Trophoblast cell (in vitro differentiated cells and primary cell): ENCODE measurements at regions not wholly inside any gene's neighbourhood (a gene's known extent, or its start where the extent isn't known, plus 50 kb on each side); places are given as distances from the start of the nearest gene placed in this dataset.
A peak's percentile ranks its signal among the peaks of the same experiment; 100 is the strongest.
"Not testable (repeated sequence)": the region's sequence is repeated elsewhere in the genome, so short reads cannot be mapped to it uniquely, and the experiment has no call there.

ENCODE experiments used
- DNase-seq, 2 donors: peaks; one replicate each; pipeline ENCODE4 v3.0.0-alpha.2; 2016
- H2AFZ ChIP-seq: 2 replicates; pipeline ENCODE4 v1.6.1; 2013; ENCODE audit warnings: low read length, moderate library complexity, mild to moderate bottlenecking; ENCODE audit not compliant: insufficient read depth, poor library complexity
- H2AK5ac ChIP-seq: 2 replicates; pipeline ENCODE4 v1.6.1; 2013; ENCODE audit warnings: mild to moderate bottlenecking, low read length
- H2BK120ac ChIP-seq: 2 replicates; pipeline ENCODE4 v1.6.1; 2013; ENCODE audit warnings: low read length, mild to moderate bottlenecking, moderate library complexity; ENCODE audit not compliant: insufficient read depth, poor library complexity
- H2BK12ac ChIP-seq: 2 replicates; pipeline ENCODE4 v1.6.1; 2013; ENCODE audit warnings: mild to moderate bottlenecking, low read length, moderate library complexity
- H2BK5ac ChIP-seq: 2 replicates; pipeline ENCODE4 v1.6.1; 2013; ENCODE audit warnings: low read length, low read depth, moderate library complexity, mild to moderate bottlenecking; ENCODE audit not compliant: poor library complexity
- H3K14ac ChIP-seq: 2 replicates; pipeline ENCODE4 v1.6.1; 2013; ENCODE audit warnings: mild to moderate bottlenecking, low read length
- H3K18ac ChIP-seq: 2 replicates; pipeline ENCODE4 v1.6.1; 2013; ENCODE audit warnings: mild to moderate bottlenecking, low read length
- H3K23ac ChIP-seq: 2 replicates; pipeline ENCODE4 v1.6.1; 2013; ENCODE audit warnings: low read length
- H3K27ac ChIP-seq: 2 replicates; pipeline ENCODE4 v1.5.1; 2013; ENCODE audit warnings: low read depth, mild to moderate bottlenecking, inconsistent platforms, low read length, moderate library complexity
- H3K27me3 ChIP-seq: 2 replicates; pipeline ENCODE4 v1.6.1; 2013; ENCODE audit warnings: inconsistent platforms, mild to moderate bottlenecking, low read length, moderate library complexity; ENCODE audit not compliant: insufficient read depth
- H3K36me3 ChIP-seq, 2 experiments: 1 replicate in 1 of 2; 2 replicates in 1 of 2; pipeline ENCODE4 v1.6.1; 2013; ENCODE audit warnings: low read length in 2 of 2, mild to moderate bottlenecking in 2 of 2, moderate library complexity in 1 of 2; ENCODE audit not compliant: insufficient read depth in 2 of 2, control insufficient read depth in 1 of 2
- H3K4ac ChIP-seq: 2 replicates; pipeline ENCODE4 v1.6.1; 2013; ENCODE audit warnings: low read depth, mild to moderate bottlenecking, low read length, moderate library complexity
- H3K4me1 ChIP-seq, 2 experiments: 1 replicate in 1 of 2; 2 replicates in 1 of 2; pipeline ENCODE4 v1.6.1; 2013; ENCODE audit warnings: low read length in 2 of 2, mild to moderate bottlenecking in 2 of 2, moderate library complexity in 1 of 2; ENCODE audit not compliant: insufficient read depth in 2 of 2, control insufficient read depth in 1 of 2
- H3K4me2 ChIP-seq: 2 replicates; pipeline ENCODE4 v1.6.1; 2013; ENCODE audit warnings: inconsistent platforms, mild to moderate bottlenecking, low read length, moderate library complexity
- H3K4me3 ChIP-seq: 2 replicates; pipeline ENCODE4 v1.5.1; 2013; ENCODE audit warnings: mild to moderate bottlenecking, low read depth, low read length, inconsistent platforms
- H3K79me1 ChIP-seq: one replicate; pipeline ENCODE4 v1.6.1; 2013; ENCODE audit warnings: low read length
- H3K79me2 ChIP-seq: 2 replicates; pipeline ENCODE4 v1.6.1; 2013; ENCODE audit warnings: low read length, mild to moderate bottlenecking; ENCODE audit not compliant: control insufficient read depth, insufficient read depth, poor library complexity
- H3K9ac ChIP-seq: 2 replicates; pipeline ENCODE4 v1.6.1; 2013; ENCODE audit warnings: mild to moderate bottlenecking, low read length
- H3K9me3 ChIP-seq: 2 replicates; pipeline ENCODE4 v1.6.1; 2013; ENCODE audit warnings: low read depth, mild to moderate bottlenecking, control low read depth, inconsistent platforms, low read length; ENCODE audit not compliant: insufficient read depth
- H4K12ac ChIP-seq: 2 replicates; pipeline ENCODE4 v1.6.1; 2013; ENCODE audit warnings: low read depth, mild to moderate bottlenecking, low read length, moderate library complexity
- H4K8ac ChIP-seq: 2 replicates; pipeline ENCODE4 v1.6.1; 2013; ENCODE audit warnings: low read depth, mild to moderate bottlenecking, low read length, moderate library complexity
- H4K91ac ChIP-seq: one replicate; pipeline ENCODE4 v1.6.1; 2013; ENCODE audit warnings: low read depth, mild to moderate bottlenecking, low read length, moderate library complexity
- WGBS: extraction: QIAGEN DNeasy Blood & Tissue Kit; methylation state at CpG from one replicate; pipeline ENCODE4 v1.1.7; 2013; ENCODE audit warnings: missing lambda C conversion rate; ENCODE audit not compliant: insufficient read length, insufficient coverage; ENCODE audit errors: extremely low coverage; 5-methylcytosine and 5-hydroxymethylcytosine counted together

GRCh38 chr13:81362711-81363110 lies 1021.8 kb upstream of the SPRY2 start:
- WGBS: no CpG with 5 or more reads among the region's 2 CpGs
- H3K27ac ChIP-seq, H4K91ac ChIP-seq, H4K12ac ChIP-seq, H3K9ac ChIP-seq, H2AFZ ChIP-seq, H3K4me3 ChIP-seq, H3K79me2 ChIP-seq, H3K36me3 ChIP-seq, H3K18ac ChIP-seq, H3K9me3 ChIP-seq, H3K23ac ChIP-seq, H3K4ac ChIP-seq, H3K27me3 ChIP-seq, H2BK5ac ChIP-seq, H2BK12ac ChIP-seq, H3K4me1 ChIP-seq, H3K14ac ChIP-seq, H2BK120ac ChIP-seq, H2AK5ac ChIP-seq, H4K8ac ChIP-seq, H3K4me2 ChIP-seq, DNase-seq, H3K79me1 ChIP-seq: not testable (repeated sequence)

DNA sequence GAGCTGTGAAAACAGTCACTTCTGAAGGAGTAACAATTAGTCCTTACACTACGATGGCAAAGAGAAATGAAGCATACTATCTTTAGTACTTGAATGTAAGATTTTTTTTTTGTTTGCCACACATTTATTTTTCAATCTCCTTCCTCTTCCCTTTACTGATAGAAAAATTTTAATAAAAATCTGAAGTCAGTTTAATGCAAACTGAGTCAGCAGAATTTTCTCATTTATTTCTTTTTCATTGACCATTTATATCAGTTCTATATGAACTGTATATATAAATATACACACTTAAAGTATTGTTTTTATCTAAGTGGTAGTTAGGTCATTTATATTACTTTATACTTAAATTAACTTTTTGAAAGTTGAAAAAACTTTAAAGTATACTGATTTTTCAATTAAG lies 1009.1 kb upstream of the SPRY2 start:
- Histone ChIP-seq H3K36me3 (no peaks in the 10 kb centered on the region), H2AK5ac (no peak overlapping the region), H4K91ac (no peak overlapping the region), H3K9ac (no peak overlapping the region), H2BK12ac (no peak overlapping the region), H4K12ac (no peak overlapping the region), H3K79me2 (no peaks in the 10 kb centered on the region), H2BK120ac (no peak overlapping the region), H2BK5ac (no peak overlapping the region), H3K27ac (no peak overlapping the region), H3K4me2 (no peak overlapping the region), H3K79me1 (no peaks in the 10 kb centered on the region), H2AFZ (no peak overlapping the region), H4K8ac (no peak overlapping the region), H3K14ac (no peak overlapping the region), H3K4ac (no peak overlapping the region), H3K18ac (no peak overlapping the region), H3K27me3 (no peaks in the 10 kb centered on the region), H3K4me3 (no peak overlapping the region), H3K9me3 (no peaks in the 10 kb centered on the region), H3K23ac (no peak overlapping the region), H3K4me1 (no peaks in the 10 kb centered on the region)
- no peak for DNase-seq
- WGBS: no CpG with 5 or more reads among the region's 1 CpG

DNA sequence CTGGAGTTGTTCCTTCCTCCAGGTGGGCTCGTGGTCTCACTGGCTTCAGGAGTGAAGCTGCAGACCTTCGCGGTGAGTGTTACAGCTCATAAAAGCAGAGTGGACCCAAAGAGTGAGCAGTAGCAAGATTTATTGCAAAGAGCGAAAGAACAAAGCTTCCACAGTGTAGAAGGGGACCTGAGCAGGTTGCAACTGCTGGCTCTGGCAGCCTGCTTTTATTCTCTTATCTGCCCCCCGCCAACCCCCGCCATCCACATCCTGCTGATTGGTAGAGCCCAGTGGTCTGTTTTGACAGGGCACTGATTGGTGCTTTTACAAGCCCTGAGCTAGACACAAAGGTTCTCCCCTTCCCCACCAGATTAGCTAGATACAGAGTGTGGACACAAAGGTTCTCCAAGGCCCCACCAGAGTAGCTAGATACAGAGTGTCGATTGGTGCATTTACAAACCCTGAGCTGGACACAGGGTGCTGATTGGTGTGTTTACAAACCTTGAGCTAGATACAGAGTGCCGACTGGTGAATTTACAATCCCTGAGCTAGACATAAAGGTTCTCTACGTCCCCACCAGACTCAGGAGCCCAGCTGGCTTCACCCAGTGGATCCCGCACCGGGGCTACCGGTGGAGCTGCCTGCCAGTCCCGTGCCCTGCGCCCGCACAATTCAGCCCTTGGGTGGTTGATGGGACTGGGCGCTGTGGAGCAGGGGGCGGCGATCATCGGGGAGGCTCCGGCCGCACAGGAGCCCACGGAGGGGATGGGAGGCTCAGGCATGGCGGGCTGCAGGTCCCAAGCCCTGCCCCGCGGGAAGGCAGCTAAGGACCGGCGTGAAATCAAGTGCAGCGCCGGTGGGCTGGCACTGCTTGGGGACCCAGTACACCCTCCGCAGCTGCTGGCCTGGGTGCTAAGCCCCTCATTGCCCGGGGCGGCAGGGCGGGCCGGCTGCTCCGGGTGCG lies 999.5 kb upstream of the SPRY2 start:
- H2AFZ ChIP-seq, H2BK5ac ChIP-seq, H4K91ac ChIP-seq, H3K27ac ChIP-seq, H3K18ac ChIP-seq, H3K79me1 ChIP-seq, H3K79me2 ChIP-seq, H3K4me2 ChIP-seq, H3K36me3 ChIP-seq, H3K23ac ChIP-seq, H3K27me3 ChIP-seq, H4K8ac ChIP-seq, H2BK120ac ChIP-seq, H3K4ac ChIP-seq, H2BK12ac ChIP-seq, H3K4me1 ChIP-seq, H3K14ac ChIP-seq, H3K9ac ChIP-seq, DNase-seq, H4K12ac ChIP-seq, H3K9me3 ChIP-seq, H2AK5ac ChIP-seq, H3K4me3 ChIP-seq: not testable (repeated sequence)
- WGBS: no CpG with 5 or more reads among the region's 36 CpGs

DNA sequence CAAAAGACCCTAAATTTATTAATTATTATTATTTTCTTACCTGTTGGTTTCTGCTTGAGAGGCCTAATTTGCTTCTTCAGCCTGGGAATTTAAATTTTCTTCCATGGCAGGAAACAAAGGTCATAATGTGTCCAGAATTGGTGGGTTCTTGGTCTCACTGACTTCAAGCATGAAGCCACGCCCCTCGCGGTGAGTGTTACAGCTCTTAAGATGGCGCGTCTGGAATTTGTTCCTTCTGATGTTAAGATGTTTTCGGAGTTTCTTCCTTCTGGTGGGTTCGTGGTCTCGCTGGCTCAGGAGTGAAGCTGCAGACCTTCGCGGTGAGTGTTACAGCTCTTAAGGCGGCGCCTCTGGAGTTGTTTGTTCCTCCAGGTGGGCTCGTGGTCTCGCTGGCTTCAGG lies 998.7 kb upstream of the SPRY2 start:
- not testable (repeated sequence) for H2BK12ac ChIP-seq, H3K36me3 ChIP-seq
- WGBS: no CpG with 5 or more reads among the region's 14 CpGs

More for the DNA sequence above, 998.7 kb upstream of the SPRY2 start:
- not testable (repeated sequence) for H3K4me2 ChIP-seq, H4K8ac ChIP-seq, H3K9ac ChIP-seq, H3K4me1 ChIP-seq, H3K4me3 ChIP-seq, H3K4ac ChIP-seq, H4K91ac ChIP-seq, H3K79me2 ChIP-seq, H2AFZ ChIP-seq, H3K79me1 ChIP-seq, H3K27me3 ChIP-seq, H3K14ac ChIP-seq, H2BK120ac ChIP-seq, H3K18ac ChIP-seq, H3K27ac ChIP-seq, H2AK5ac ChIP-seq, H2BK5ac ChIP-seq, H3K23ac ChIP-seq, H4K12ac ChIP-seq, H3K9me3 ChIP-seq
- DNase-seq: peak in 1 of 2 donors; percentile 41
